ENCODE measurements at regions not wholly inside any gene's neighbourhood (a gene's known extent, or its start where the extent isn't known, plus 50 kb on each side); places are given as distances from the start of the nearest gene placed in this dataset.

GRCh38 chr20:50320005-50320900 lies 129.6 kb downstream of the CEBPB start:
- no TSS peak for BruUV-seq (replicated peaks)
- Histone ChIP-seq H3K9me1 (replicated peaks; ENCODE audit: control insufficient read depth, extremely low read depth, insufficient read depth, low read length) (no peaks in the 10 kb centered on the region), H3K9me3 (replicated peaks; ENCODE audit: control insufficient read depth, insufficient read depth, low read length) (no peaks in the 10 kb centered on the region), H3K79me2 (ENCODE audit: control insufficient read depth, insufficient read depth, low read length) (no peaks in the 10 kb centered on the region), H3K36me3 (ENCODE audit: control insufficient read depth in 2 of 2, extremely low read depth in 1 of 2, insufficient read depth in 2 of 2, low read length in 2 of 2) (no peaks in the 10 kb centered on the region), H3K27ac (ENCODE audit: insufficient read depth, low read depth, low read length) (no peak overlapping the region), H3K4me2 (ENCODE audit: insufficient read depth, low read length) (no peak overlapping the region), H3K4me3 (replicated peaks in 1 of 3; ENCODE audit: insufficient read depth in 1 of 3, low read depth in 1 of 3, low read length in 3 of 3) (no peak overlapping the region), H3K27me3 (ENCODE audit: control insufficient read depth in 2 of 2, insufficient read depth in 2 of 2, low read length in 2 of 2) (peaks cover 2 to 15% of the 10 kb centered on the region in 2 experiments), H3K4me1 (ENCODE audit: control insufficient read depth, extremely low read depth, insufficient read depth, low read length) (no peaks in the 10 kb centered on the region), H4K20me1 (replicated peaks; ENCODE audit: control insufficient read depth, extremely low read depth, insufficient read depth, low read length) (no peaks in the 10 kb centered on the region), H3K9ac (replicated peaks; ENCODE audit: extremely low read depth, insufficient read depth, low read length) (no peak overlapping the region), H2AFZ (ENCODE audit: low read depth, low read length) (no peak overlapping the region)
- POLR2A ChIA-PET: no interaction called here
- CTCF ChIA-PET: no interaction called here
- FAIRE-seq (no peak), DNase-seq (ENCODE audit: low read depth, low spot score) (no peak)
- dilution Hi-C loops (cut with MboI; ENCODE audit: extremely low pct_ligation_motif_present, low sequenced_read_pairs): no loop called here
- TF ChIP-seq EZH2 (IDR thresholded peaks at IDR 0.05; ENCODE audit: borderline replicate concordance, low read depth, low read length, severe bottlenecking) (no peak), MYC (IDR thresholded peaks at IDR 0.05; ENCODE audit: low read depth, low read length) (no peak), JUN (IDR thresholded peaks at IDR 0.05; ENCODE audit: borderline replicate concordance, insufficient read depth, insufficient read length, low read depth) (no peak), GATA2 (IDR thresholded peaks at IDR 0.05; ENCODE audit: insufficient read depth, insufficient read length, low read depth, low read length) (no peak), FOS (IDR thresholded peaks at IDR 0.05; ENCODE audit: borderline replicate concordance, insufficient read depth, low read length) (no peak), CTCF (IDR thresholded peaks at IDR 0.05; ENCODE audit: extremely low read depth in 1 of 2, insufficient read depth in 1 of 2, low read depth in 1 of 2, low read length in 2 of 2) (no peak), POLR2A (IDR thresholded peaks at IDR 0.05; ENCODE audit: low read depth, low read length) (no peak), POLR2AphosphoS5 (IDR thresholded peaks at IDR 0.05; ENCODE audit: insufficient read depth, low read depth, low read length) (no peak), MAX (IDR thresholded peaks at IDR 0.05; ENCODE audit: insufficient read depth, insufficient read length) (no peak)
- intact Hi-C loops (cut with micrococcal nuclease): no loop called here

Data from endothelial cell of umbilical vein (primary cell).